NOMO-1 (cell line): ENCODE measurements at regions not wholly inside any gene's neighbourhood (a gene's known extent, or its start where the extent isn't known, plus 50 kb on each side); places are given as distances from the start of the nearest gene placed in this dataset.
"Not testable (repeated sequence)": the region's sequence is repeated elsewhere in the genome, so short reads cannot be mapped to it uniquely, and the experiment has no call there.

Source experiments
- DNase-seq, 2 experiments: peaks; one replicate each; lab custom pipeline; 2025; ENCODE audit not compliant: unreplicated experiment in 2 of 2; lab: John Stamatoyannopoulos, UW

DNA sequence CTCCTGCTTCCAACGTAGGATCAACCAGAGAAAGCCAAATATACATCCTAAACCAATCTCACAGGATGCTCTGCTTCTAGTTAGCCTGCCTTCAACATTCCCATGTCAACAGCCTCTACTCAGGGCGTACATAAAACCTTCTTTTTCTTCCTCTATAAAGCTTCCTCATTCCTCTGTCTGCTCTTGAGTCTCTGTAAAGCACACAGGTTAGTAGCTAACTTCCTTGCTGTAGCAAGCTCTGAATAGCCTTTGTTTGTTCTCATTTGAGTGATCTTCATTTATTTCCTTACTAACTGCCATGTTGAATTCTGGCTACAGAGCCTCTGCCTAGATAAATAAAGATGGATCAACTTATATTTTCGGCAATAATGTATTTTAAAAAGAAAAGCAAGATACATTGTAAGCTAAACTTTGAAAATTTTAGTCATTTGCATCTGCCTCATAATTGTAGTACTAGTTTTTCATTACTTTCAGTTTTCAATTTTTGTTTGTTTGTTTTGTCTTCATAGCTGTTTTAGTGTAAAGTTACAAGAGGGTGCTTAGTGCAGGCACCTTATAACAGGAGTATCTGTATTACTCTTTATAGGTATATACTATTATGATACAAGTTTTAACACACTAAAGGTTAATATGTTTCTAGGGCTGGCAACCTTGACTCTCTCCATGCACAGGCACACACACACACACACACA lies 498.2 kb downstream of the PYDC2 start:
- DNase-seq, result peak in 1 of 2 experiments; percentile 4

- no peak for DNase-seq
These were observed 499.0 kb downstream of the PYDC2 start for GRCh38 chr3:191959876-191960413.

GRCh38 chr3:191961022-191961421 lies 500.1 kb downstream of the PYDC2 start:
- DNase-seq, result no peak

DNA sequence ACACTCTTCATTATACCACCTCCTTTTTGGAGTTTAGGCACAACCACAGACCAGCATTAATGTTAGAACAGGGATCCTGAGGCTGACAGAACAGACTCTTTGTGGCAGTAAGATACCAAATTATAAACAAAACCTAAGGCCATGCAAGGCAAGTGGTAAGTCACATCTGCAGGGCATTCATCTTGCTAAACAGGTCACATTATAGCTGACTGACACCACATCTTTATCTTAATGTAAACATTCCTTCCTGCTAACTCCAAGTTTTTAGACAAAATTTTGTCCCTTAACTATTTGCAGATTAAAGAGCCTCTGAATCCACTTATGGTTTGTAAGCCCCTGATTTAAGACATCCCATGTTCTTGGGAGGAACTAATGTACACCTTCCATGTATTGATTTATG lies 500.6 kb downstream of the PYDC2 start:
- DNase-seq, result no peak

- DNase-seq, result no peak
These were observed 501.4 kb downstream of the PYDC2 start for GRCh38 chr3:191962324-191962723.

DNA sequence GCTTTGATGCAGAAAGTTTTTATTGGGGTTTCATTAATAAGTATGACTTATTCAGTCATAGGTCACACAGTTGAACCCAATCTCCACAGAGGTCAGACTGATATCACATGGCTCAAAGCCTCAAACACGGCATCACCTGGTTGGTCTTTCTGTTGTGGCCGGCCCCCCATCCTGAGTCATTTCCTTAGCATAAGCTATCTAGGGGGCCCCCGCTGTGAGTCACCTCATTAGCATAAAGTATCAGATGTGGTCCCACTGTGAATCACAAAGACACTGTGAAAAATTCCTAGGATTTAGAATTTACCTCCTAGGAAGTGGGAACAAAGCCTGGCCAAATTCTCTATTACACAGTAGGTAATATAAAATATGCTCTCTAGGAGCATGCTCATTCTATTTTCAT lies 502.2 kb downstream of the PYDC2 start:
- DNase-seq, result no peak

- no peak for DNase-seq
These were observed 505.6 kb downstream of the PYDC2 start for GRCh38 chr3:191966556-191966955.

DNA sequence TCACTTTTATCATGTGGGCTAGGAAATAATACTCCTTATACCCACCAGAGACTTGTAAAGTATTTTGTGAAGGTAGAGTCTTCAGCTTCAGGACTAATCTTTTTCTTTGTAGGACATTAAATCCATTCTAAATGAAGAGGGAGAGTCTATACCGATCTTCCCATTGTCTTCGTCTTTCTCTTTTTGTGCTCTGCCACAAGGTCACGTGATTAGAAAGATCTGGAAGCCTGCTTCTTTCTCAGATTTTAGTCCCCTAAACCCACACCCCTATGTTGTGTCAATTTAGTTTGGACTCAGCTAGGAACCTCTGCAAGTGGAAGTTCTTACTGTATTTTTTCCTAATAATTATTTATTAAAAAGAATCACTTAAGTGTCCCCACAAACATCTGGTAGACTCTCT lies 507.3 kb downstream of the PYDC2 start:
- no peak for DNase-seq

GRCh38 chr3:191972714-191973398 lies 511.9 kb downstream of the PYDC2 start:
- no peak for DNase-seq

- DNase-seq, result no peak
These were observed 512.9 kb downstream of the PYDC2 start for GRCh38 chr3:191973820-191974219.

DNA sequence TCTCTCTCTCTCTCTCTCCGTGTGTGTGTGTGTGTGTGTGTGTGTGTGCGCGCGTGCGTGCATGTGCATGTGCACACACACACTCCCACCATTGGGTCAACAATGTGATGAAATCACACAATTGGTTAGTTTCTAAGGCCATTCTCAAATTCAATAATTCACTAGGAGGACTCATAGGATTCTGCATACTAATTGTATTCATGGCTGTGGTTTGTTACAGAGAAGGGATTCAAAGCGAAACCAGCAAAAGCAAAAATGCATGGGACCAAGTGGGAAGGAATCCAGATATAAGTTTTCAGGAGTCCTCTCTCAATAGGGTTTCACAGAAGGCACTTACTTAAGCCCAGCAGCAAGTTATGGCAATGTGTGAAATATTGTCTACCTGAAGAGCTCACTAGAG lies 515.0 kb downstream of the PYDC2 start:
- no peak for DNase-seq

DNA sequence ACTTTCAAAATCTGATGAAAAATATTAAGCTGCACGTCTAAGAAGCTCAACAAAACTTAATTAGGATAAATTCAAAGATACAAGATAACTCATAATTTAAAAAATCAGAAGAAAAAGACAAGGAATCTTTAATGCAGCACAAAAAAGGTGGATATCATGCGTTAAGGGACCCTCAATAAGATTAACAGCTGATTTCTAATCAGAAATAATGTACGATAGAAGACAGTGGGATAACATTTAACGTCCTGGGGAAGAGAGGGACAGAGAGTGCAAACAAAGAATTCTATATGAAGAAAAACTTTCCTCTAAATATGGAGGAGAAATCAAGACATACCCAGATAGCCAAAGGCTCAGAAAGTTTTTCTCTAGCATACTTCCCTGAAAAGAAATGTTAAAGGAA lies 519.5 kb downstream of the PYDC2 start:
- DNase-seq, result no peak

DNA sequence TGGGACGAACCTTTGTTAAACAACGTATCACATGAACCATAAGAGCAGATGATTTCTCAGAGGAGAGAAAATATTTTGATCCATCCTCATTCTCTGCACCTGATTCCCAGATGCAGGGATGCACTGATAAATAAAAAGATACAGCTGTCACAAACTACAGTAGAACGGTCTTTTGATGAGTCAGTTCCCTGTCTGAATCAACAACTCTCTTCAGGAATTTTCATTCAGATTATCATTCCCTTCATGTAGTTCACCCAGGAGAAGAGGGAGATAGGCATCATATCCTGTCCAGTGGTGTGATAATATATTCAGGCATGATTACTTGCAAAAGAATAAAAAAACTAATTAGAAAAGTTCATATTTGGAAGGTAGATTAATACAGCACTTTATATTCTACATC lies 521.5 kb downstream of the PYDC2 start:
- no peak for DNase-seq

- no peak for DNase-seq
These were observed 524.7 kb downstream of the PYDC2 start for GRCh38 chr3:191985691-191986090.

DNA sequence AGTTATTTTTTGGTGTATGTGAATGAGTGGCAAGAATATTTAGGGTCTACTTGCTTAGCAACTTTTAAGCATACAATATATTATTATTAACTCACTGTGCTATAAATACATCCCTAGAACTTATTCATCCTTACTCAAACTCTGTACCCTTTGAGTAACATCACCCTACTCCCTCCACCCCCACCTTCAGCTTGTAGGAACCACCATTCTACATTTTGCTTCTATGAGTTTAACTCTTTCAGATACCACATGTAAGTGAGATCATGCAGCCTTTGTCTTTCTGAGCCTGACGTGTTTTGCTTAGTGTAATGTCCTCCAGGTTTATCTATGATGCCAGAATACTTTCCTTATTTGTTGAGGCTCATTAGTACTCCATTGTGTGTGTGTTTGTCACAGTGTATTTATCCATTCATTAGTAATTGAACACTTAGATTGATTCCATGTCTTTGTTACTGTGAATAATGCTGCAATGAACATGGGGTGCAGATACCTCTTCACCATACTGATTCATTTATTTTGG lies 526.9 kb downstream of the PYDC2 start:
- DNase-seq, result no peak

DNA sequence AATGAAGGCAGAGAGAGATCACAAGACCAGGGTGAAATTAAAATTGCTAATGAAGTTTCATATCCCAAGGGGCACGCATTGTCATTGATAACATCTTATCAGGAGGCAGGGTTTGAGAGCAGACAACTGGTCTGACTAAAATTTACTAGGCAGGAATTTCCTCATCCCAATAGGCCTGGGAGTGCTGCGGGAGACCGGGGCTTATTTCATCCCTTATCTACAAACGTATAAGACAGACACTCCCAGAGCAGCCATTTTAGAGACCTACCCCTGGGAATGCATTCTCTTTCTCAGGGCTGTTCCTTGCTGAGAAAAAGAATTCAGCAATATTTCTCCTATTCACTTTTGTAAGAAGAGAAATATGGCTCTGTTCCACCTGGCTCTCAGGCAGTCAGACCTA lies 533.0 kb downstream of the PYDC2 start:
- not testable (repeated sequence) for DNase-seq

DNA sequence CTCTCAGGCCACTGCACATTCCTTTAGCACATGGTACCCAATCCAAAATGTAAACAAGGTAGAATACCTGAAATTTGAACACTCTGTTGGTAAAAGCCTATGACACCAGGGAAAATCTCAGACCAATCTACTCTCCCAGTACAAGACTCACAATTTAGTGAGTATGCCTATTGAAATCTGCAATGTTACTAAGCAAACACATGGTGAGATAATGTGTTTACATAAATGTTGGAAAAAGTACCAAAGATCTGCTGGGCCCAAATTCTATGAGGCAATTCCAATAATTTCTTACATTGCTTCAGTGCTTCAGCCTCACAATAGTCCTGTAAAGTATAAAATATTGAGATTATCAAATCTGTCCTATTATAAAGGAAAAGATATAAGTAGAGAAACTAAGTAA lies 536.1 kb downstream of the PYDC2 start:
- DNase-seq, result no peak

DNA sequence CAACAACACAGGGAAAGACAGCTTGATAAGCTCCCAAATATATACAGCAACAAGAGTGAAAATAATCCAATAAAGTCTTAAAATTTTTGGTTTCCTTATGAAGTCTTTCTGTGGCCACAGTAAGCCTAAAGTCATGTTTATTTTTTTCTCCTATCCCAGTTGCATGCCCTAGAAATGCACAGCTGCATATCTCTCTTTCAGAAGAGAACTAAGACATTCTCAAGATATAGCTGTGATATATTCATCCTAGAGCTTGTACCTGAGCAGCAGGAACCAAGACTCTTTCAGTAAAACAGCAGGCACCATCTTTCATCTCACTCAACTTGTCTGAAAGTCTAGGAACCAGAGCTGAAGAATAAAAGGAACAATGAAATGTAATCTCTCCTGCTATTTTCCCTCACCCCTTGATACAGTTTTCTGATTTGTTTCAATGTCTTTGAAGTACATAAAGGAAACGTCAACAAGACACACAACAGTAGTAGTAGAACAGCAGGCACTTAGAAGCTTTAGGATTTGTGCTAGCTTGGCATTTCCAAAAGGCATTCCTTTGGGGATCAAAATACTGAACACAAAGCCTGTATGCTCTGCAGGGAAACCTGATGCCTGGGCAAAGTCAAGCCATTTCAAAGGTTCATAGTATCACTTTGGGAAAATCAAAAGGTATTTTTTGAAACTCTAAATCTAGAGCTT lies 536.8 kb downstream of the PYDC2 start:
- DNase-seq, result no peak

GRCh38 chr3:192001218-192001617 lies 540.3 kb downstream of the PYDC2 start:
- no peak for DNase-seq

DNA sequence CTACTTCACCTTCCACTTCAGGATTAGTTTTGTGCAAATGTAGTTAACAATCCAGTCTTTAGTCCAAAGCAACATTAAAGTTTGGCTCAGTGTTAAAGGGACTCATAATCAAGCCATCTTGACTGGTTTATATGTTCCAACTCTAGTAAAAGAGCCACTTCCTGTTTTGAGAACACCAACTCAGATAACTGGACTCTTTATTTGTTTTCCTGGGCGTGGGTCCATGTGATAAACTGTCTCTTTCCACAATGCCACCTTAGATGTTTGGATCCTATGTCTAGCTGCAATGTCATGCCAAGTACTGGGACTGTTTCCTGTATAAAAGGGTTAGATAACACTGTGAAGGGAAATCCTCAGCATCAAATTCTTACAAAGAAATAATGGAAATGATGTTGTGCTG lies 545.0 kb downstream of the PYDC2 start:
- no peak for DNase-seq

DNA sequence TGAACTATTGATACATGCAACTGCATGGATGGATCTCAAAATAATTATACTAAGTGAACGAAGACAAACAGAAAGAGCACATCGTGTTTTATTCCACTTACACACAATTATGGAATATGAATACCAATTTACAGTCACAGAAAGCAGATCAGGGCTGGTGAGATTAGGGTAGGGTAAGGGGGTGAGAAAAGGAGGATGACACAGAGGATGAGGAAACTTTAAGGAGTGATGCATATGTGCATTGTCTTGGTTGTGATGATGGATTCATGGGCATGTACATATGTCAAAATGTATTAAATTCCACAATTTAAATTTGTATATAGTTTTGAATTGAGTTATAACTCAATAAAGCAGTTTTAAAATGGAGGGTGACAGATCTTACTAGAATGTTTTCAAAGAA lies 548.9 kb downstream of the PYDC2 start:
- no peak for DNase-seq

DNA sequence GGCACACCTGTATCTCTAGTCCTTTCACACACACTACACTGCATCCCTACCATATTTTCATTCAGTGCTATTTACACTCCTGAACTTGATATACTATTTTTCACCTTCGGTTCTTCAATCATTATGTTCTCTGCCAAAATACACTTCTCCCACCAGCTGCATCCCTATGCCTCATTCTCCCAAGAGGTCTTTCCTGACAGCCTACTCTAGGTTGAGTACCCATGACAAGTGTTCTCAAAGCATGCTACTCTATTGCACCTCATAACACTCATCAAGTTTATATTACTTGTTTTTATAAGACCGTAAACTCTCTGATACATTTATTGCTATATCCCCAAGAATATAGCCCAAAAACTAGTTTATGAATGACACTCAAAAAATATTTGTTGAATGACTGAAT lies 549.5 kb downstream of the PYDC2 start:
- no peak for DNase-seq
